Subcutaneous abdominal adipose tissue (tissue), 5 donors: ENCODE measurements at regions not wholly inside any gene's neighbourhood (a gene's known extent, or its start where the extent isn't known, plus 50 kb on each side); places are given as distances from the start of the nearest gene placed in this dataset.

Experiments
- H3K27ac ChIP-seq: one replicate; pipeline ENCODE4 v1.7.0; 2013; ENCODE audit warnings: low read depth, mild to moderate bottlenecking, inconsistent platforms, low read length, moderate library complexity
- H3K27me3 ChIP-seq, 5 donors: one replicate each; pipeline ENCODE4 v1.7.0; 2013; ENCODE audit warnings: low read length in 5 of 5, inconsistent platforms in 1 of 5; ENCODE audit not compliant: control insufficient read depth in 5 of 5, insufficient read depth in 4 of 5
- H3K36me3 ChIP-seq, 5 donors: one replicate each; pipeline ENCODE4 v1.7.0; 2013; ENCODE audit warnings: low read length in 5 of 5; ENCODE audit not compliant: control insufficient read depth in 5 of 5, insufficient read depth in 5 of 5
- H3K4me1 ChIP-seq, 5 donors: one replicate each; pipeline ENCODE4 v1.7.0; 2013; ENCODE audit warnings: low read length in 5 of 5, mild to moderate bottlenecking in 3 of 5, moderate library complexity in 1 of 5; ENCODE audit not compliant: control insufficient read depth in 5 of 5, insufficient read depth in 5 of 5
- H3K4me3 ChIP-seq, 5 donors: one replicate each; pipeline ENCODE4 v1.7.0; 2013; ENCODE audit warnings: low read length in 5 of 5, low read depth in 1 of 5
- H3K9ac ChIP-seq, 5 donors: one replicate each; pipeline ENCODE4 v1.7.0; 2013; ENCODE audit warnings: low read length in 5 of 5, mild to moderate bottlenecking in 4 of 5, moderate library complexity in 3 of 5
- H3K9me3 ChIP-seq, 5 donors: one replicate each; pipeline ENCODE4 v1.7.0; 2013; ENCODE audit warnings: low read length in 5 of 5; ENCODE audit not compliant: control insufficient read depth in 5 of 5
- donor health status: healthy.
- donor health status: healthy.
- donor health status: healthy.
- donor health status: healthy.
- donor health status: healthy.

GRCh38 chr5:107251151-107251550 is 419.6 kb downstream of the EFNA5 start:
- Histone ChIP-seq H3K9ac (no peak overlapping the region), H3K36me3 (no peaks in the 10 kb centered on the region), H3K4me3 (no peak overlapping the region), H3K9me3 (no peaks in the 10 kb centered on the region), H3K4me1 (peaks cover 0 to 3% (median 0%) of the 10 kb centered on the region in 5 donors), H3K27ac (no peak overlapping the region), H3K27me3 (no peaks in the 10 kb centered on the region)

- no peak overlapping the region for H3K4me3 ChIP-seq
- H3K4me1 ChIP-seq = peaks cover 0 to 3% (median 0%) of the 10 kb centered on the region in 5 donors
- no peaks in the 10 kb centered on the region for H3K27me3 ChIP-seq
- no peak overlapping the region for H3K27ac ChIP-seq
- no peaks in the 10 kb centered on the region for H3K9me3 ChIP-seq
- no peaks in the 10 kb centered on the region for H3K36me3 ChIP-seq
- H3K9ac ChIP-seq = no peak overlapping the region
These were observed 422.6 kb downstream of the EFNA5 start for GRCh38 chr5:107248066-107248695.

GRCh38 chr5:107247427-107247826 is 423.3 kb downstream of the EFNA5 start:
- Histone ChIP-seq H3K9ac (no peak overlapping the region), H3K27me3 (no peaks in the 10 kb centered on the region), H3K27ac (no peak overlapping the region), H3K9me3 (no peaks in the 10 kb centered on the region), H3K36me3 (no peaks in the 10 kb centered on the region), H3K4me1 (peaks cover 0 to 3% (median 0%) of the 10 kb centered on the region in 5 donors), H3K4me3 (no peak overlapping the region)

GRCh38 chr5:107243220-107243579 is 427.5 kb downstream of the EFNA5 start:
- Histone ChIP-seq H3K4me1 (peaks cover 0 to under 1% (median 0%) of the 10 kb centered on the region in 5 donors), H3K27me3 (no peaks in the 10 kb centered on the region), H3K9ac (no peak overlapping the region), H3K27ac (no peak overlapping the region), H3K36me3 (no peaks in the 10 kb centered on the region), H3K4me3 (no peak overlapping the region), H3K9me3 (no peaks in the 10 kb centered on the region)

GRCh38 chr5:107242411-107243219 is 428.1 kb downstream of the EFNA5 start:
- Histone ChIP-seq H3K9ac (no peak overlapping the region), H3K27ac (no peak overlapping the region), H3K9me3 (no peaks in the 10 kb centered on the region), H3K4me1 (no peaks in the 10 kb centered on the region), H3K27me3 (no peaks in the 10 kb centered on the region), H3K36me3 (no peaks in the 10 kb centered on the region), H3K4me3 (no peak overlapping the region)

- H3K9me3 ChIP-seq = no peaks in the 10 kb centered on the region
- no peaks in the 10 kb centered on the region for H3K4me1 ChIP-seq
- H3K27me3 ChIP-seq = no peaks in the 10 kb centered on the region
- no peaks in the 10 kb centered on the region for H3K36me3 ChIP-seq
- no peak overlapping the region for H3K4me3 ChIP-seq
- no peak overlapping the region for H3K9ac ChIP-seq
- no peak overlapping the region for H3K27ac ChIP-seq
These were observed 428.9 kb downstream of the EFNA5 start for GRCh38 chr5:107241841-107242240.

- H3K9ac ChIP-seq = no peak overlapping the region
- no peaks in the 10 kb centered on the region for H3K4me1 ChIP-seq
- H3K9me3 ChIP-seq = no peaks in the 10 kb centered on the region
- H3K27ac ChIP-seq = no peak overlapping the region
- H3K27me3 ChIP-seq = no peaks in the 10 kb centered on the region
- H3K36me3 ChIP-seq = no peaks in the 10 kb centered on the region
- H3K4me3 ChIP-seq = no peak overlapping the region
These were observed 435.6 kb downstream of the EFNA5 start for GRCh38 chr5:107235167-107235566.

GRCh38 chr5:107232788-107233187 is 437.9 kb downstream of the EFNA5 start:
- no peak overlapping the region for H3K9ac ChIP-seq
- H3K27me3 ChIP-seq = no peaks in the 10 kb centered on the region
- no peak overlapping the region for H3K27ac ChIP-seq
- H3K4me1 ChIP-seq = no peaks in the 10 kb centered on the region
- H3K4me3 ChIP-seq = no peak overlapping the region
- no peaks in the 10 kb centered on the region for H3K36me3 ChIP-seq
- H3K9me3 ChIP-seq = no peaks in the 10 kb centered on the region

- no peak overlapping the region for H3K27ac ChIP-seq
- no peaks in the 10 kb centered on the region for H3K36me3 ChIP-seq
- H3K27me3 ChIP-seq = no peaks in the 10 kb centered on the region
- H3K4me1 ChIP-seq = no peaks in the 10 kb centered on the region
- H3K9ac ChIP-seq = no peak overlapping the region
- no peaks in the 10 kb centered on the region for H3K9me3 ChIP-seq
- H3K4me3 ChIP-seq = no peak overlapping the region
These were observed 438.4 kb downstream of the EFNA5 start for GRCh38 chr5:107232293-107232692.

- Histone ChIP-seq H3K9ac (no peak overlapping the region), H3K4me3 (no peak overlapping the region), H3K9me3 (no peaks in the 10 kb centered on the region), H3K27ac (no peak overlapping the region), H3K36me3 (no peaks in the 10 kb centered on the region), H3K27me3 (no peaks in the 10 kb centered on the region), H3K4me1 (no peaks in the 10 kb centered on the region)
These were observed 439.5 kb downstream of the EFNA5 start for GRCh38 chr5:107231191-107231590.
